NOMO-1 treated with dmso at 0.1 percent for 144 hours (cell line): ENCODE measurements at regions not wholly inside any gene's neighbourhood (a gene's known extent, or its start where the extent isn't known, plus 50 kb on each side); places are given as distances from the start of the nearest gene placed in this dataset.

ENCODE experiments used
- DNase-seq: peaks from one replicate; lab custom pipeline; 2025; ENCODE audit not compliant: unreplicated experiment; lab: John Stamatoyannopoulos, UW

- no peak for DNase-seq
These were observed 465.4 kb upstream of the FBXO33 start for GRCh38 chr14:39897657-39898056.

GRCh38 chr14:39890026-39890425, 457.8 kb upstream of the FBXO33 start:
- DNase-seq, result no peak

- no peak for DNase-seq
These were observed 451.9 kb upstream of the FBXO33 start for GRCh38 chr14:39884091-39884490.

GRCh38 chr14:39880965-39881364, 448.7 kb upstream of the FBXO33 start:
- no peak for DNase-seq

- no peak for DNase-seq
These were observed 448.0 kb upstream of the FBXO33 start for GRCh38 chr14:39880106-39880695.

- DNase-seq, result no peak
These were observed 445.5 kb upstream of the FBXO33 start for GRCh38 chr14:39877577-39878190.

- DNase-seq, result no peak
These were observed 444.7 kb upstream of the FBXO33 start for GRCh38 chr14:39876916-39877315.

GRCh38 chr14:39875028-39875427, 442.8 kb upstream of the FBXO33 start:
- DNase-seq, result no peak

- no peak for DNase-seq
These were observed 441.6 kb upstream of the FBXO33 start for GRCh38 chr14:39873791-39874190.

GRCh38 chr14:39868949-39869348, 436.7 kb upstream of the FBXO33 start:
- no peak for DNase-seq

- DNase-seq, result no peak
These were observed 436.0 kb upstream of the FBXO33 start for GRCh38 chr14:39868251-39868650.

- DNase-seq, result no peak
These were observed 431.2 kb upstream of the FBXO33 start for GRCh38 chr14:39863441-39863840.

- DNase-seq, result no peak
These were observed 429.5 kb upstream of the FBXO33 start for GRCh38 chr14:39861696-39862095.

- DNase-seq, result no peak
These were observed 429.0 kb upstream of the FBXO33 start for GRCh38 chr14:39861229-39861600.

GRCh38 chr14:39860596-39861228, 428.5 kb upstream of the FBXO33 start:
- DNase-seq, result no peak

- no peak for DNase-seq
These were observed 427.1 kb upstream of the FBXO33 start for GRCh38 chr14:39859314-39859713.

- no peak for DNase-seq
These were observed 425.3 kb upstream of the FBXO33 start for GRCh38 chr14:39857376-39858055.

GRCh38 chr14:39853441-39853840, 421.2 kb upstream of the FBXO33 start:
- no peak for DNase-seq

GRCh38 chr14:39851202-39851601, 419.0 kb upstream of the FBXO33 start:
- DNase-seq, result no peak

- DNase-seq, result no peak
These were observed 415.6 kb upstream of the FBXO33 start for GRCh38 chr14:39847852-39848251.

GRCh38 chr14:39847194-39847593, 415.0 kb upstream of the FBXO33 start:
- DNase-seq, result no peak

- no peak for DNase-seq
These were observed 411.6 kb upstream of the FBXO33 start for GRCh38 chr14:39843881-39844280.
